HL-60 (cell line): ENCODE measurements at regions not wholly inside any gene's neighbourhood (a gene's known extent, or its start where the extent isn't known, plus 50 kb on each side); places are given as distances from the start of the nearest gene placed in this dataset.

Experiments
- GABPA ChIP-seq: IDR thresholded peaks from 2 replicates; pipeline ENCODE4 v1.6.1; 2012; ENCODE audit warnings: low read depth
- POLR2AphosphoS5 ChIP-seq: IDR thresholded peaks from 2 replicates; pipeline ENCODE4 v1.6.1; 2012; ENCODE audit warnings: low read depth
- TF ChIP-seq, protein P1 (sequence below): IDR thresholded peaks from one replicate; pipeline ENCODE4 v1.5.1; 2011; ENCODE audit warnings: low read length, control low read depth, inconsistent platforms; ENCODE audit not compliant: insufficient read depth
- TF ChIP-seq, protein P2 (sequence below): IDR thresholded peaks from 2 replicates; pipeline ENCODE4 v1.6.1; 2012; ENCODE audit warnings: low read depth; ENCODE audit not compliant: insufficient replicate concordance

- TF ChIP-seq, protein P1, sequence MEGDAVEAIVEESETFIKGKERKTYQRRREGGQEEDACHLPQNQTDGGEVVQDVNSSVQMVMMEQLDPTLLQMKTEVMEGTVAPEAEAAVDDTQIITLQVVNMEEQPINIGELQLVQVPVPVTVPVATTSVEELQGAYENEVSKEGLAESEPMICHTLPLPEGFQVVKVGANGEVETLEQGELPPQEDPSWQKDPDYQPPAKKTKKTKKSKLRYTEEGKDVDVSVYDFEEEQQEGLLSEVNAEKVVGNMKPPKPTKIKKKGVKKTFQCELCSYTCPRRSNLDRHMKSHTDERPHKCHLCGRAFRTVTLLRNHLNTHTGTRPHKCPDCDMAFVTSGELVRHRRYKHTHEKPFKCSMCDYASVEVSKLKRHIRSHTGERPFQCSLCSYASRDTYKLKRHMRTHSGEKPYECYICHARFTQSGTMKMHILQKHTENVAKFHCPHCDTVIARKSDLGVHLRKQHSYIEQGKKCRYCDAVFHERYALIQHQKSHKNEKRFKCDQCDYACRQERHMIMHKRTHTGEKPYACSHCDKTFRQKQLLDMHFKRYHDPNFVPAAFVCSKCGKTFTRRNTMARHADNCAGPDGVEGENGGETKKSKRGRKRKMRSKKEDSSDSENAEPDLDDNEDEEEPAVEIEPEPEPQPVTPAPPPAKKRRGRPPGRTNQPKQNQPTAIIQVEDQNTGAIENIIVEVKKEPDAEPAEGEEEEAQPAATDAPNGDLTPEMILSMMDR = no peak
- TF ChIP-seq, protein P2, sequence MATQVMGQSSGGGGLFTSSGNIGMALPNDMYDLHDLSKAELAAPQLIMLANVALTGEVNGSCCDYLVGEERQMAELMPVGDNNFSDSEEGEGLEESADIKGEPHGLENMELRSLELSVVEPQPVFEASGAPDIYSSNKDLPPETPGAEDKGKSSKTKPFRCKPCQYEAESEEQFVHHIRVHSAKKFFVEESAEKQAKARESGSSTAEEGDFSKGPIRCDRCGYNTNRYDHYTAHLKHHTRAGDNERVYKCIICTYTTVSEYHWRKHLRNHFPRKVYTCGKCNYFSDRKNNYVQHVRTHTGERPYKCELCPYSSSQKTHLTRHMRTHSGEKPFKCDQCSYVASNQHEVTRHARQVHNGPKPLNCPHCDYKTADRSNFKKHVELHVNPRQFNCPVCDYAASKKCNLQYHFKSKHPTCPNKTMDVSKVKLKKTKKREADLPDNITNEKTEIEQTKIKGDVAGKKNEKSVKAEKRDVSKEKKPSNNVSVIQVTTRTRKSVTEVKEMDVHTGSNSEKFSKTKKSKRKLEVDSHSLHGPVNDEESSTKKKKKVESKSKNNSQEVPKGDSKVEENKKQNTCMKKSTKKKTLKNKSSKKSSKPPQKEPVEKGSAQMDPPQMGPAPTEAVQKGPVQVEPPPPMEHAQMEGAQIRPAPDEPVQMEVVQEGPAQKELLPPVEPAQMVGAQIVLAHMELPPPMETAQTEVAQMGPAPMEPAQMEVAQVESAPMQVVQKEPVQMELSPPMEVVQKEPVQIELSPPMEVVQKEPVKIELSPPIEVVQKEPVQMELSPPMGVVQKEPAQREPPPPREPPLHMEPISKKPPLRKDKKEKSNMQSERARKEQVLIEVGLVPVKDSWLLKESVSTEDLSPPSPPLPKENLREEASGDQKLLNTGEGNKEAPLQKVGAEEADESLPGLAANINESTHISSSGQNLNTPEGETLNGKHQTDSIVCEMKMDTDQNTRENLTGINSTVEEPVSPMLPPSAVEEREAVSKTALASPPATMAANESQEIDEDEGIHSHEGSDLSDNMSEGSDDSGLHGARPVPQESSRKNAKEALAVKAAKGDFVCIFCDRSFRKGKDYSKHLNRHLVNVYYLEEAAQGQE = no peak
- TF ChIP-seq POLR2AphosphoS5 (no peak), GABPA (no peak)
These were observed 234.5 kb downstream of the SEC14L1 start for GRCh38 chr17:77375108-77375916.
